Stomach (tissue), 4 donors: ENCODE measurements at regions not wholly inside any gene's neighbourhood (a gene's known extent, or its start where the extent isn't known, plus 50 kb on each side); places are given as distances from the start of the nearest gene placed in this dataset.

ENCODE experiments used
- POLR2A ChIP-seq, 4 donors: fragments of 450-650 bp; IDR thresholded peaks; one replicate each; pipeline ENCODE4 v1.6.1; 2016; ENCODE audit warnings: antibody characterized with exemption in 4 of 4, control low read depth in 2 of 4, mild to moderate bottlenecking in 1 of 4, moderate library complexity in 1 of 4
- POLR2AphosphoS5 ChIP-seq, 3 donors: sonication (generic); formaldehyde crosslinking; IDR thresholded peaks; one replicate each; pipeline ENCODE4 v1.6.1; 2016; ENCODE audit warnings: antibody characterized with exemption in 3 of 3
- TF ChIP-seq, protein P1 (sequence below), 7 experiments: fragments of 450-650 bp in 4 of 7; fragments of 200-600 bp in 3 of 7; sonication (generic) in 3 of 7; IDR thresholded peaks; one replicate each; pipeline ENCODE4 v1.5.1; 2016 to 2019; ENCODE audit warnings: antibody characterized with exemption in 7 of 7, control low read depth in 2 of 7, mild to moderate bottlenecking in 1 of 7

DNA sequence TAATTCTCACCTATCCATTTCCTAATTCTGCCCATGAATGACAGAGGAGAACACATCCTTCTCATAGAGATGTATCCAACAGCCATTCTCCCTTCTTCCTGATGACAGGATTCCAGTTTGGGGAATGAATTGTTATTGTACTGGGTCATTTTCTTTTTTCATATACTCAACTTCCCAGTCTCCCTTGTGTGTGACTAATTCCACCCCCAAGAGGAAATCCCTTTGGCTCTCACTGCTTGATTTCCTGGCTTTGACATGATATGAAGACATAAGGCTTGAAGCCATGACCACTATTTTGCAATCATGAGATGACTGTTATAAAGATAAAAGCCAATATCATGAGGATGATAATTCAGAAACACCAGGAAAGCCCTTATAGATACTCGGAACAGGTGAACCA lies 384.7 kb upstream of the ACVR2A start:
- TF ChIP-seq POLR2AphosphoS5 (IDR thresholded peaks at IDR 0.05) = no peak
- TF ChIP-seq POLR2A (IDR thresholded peaks at IDR 0.05) = no peak
- TF ChIP-seq, protein P1, sequence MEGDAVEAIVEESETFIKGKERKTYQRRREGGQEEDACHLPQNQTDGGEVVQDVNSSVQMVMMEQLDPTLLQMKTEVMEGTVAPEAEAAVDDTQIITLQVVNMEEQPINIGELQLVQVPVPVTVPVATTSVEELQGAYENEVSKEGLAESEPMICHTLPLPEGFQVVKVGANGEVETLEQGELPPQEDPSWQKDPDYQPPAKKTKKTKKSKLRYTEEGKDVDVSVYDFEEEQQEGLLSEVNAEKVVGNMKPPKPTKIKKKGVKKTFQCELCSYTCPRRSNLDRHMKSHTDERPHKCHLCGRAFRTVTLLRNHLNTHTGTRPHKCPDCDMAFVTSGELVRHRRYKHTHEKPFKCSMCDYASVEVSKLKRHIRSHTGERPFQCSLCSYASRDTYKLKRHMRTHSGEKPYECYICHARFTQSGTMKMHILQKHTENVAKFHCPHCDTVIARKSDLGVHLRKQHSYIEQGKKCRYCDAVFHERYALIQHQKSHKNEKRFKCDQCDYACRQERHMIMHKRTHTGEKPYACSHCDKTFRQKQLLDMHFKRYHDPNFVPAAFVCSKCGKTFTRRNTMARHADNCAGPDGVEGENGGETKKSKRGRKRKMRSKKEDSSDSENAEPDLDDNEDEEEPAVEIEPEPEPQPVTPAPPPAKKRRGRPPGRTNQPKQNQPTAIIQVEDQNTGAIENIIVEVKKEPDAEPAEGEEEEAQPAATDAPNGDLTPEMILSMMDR (IDR thresholded peaks at IDR 0.05) = no peak
